Spleen (tissue), 7 donors: ENCODE measurements at regions not wholly inside any gene's neighbourhood (a gene's known extent, or its start where the extent isn't known, plus 50 kb on each side); places are given as distances from the start of the nearest gene placed in this dataset.

Source experiments
- POLR2A ChIP-seq, 3 donors: fragments of 450-650 bp; IDR thresholded peaks; one replicate each; pipeline ENCODE4 v1.5.1; 2017; ENCODE audit warnings: antibody characterized with exemption in 3 of 3, mild to moderate bottlenecking in 1 of 3
- POLR2AphosphoS5 ChIP-seq, 3 donors: sonication (generic); formaldehyde crosslinking; IDR thresholded peaks; one replicate each; pipeline ENCODE4 v1.5.1; 2017; ENCODE audit warnings: antibody characterized with exemption in 3 of 3
- TF ChIP-seq, protein P1 (sequence below), 11 experiments: fragments of 200-600 bp in 7 of 11; fragments of 450-650 bp in 4 of 11; sonication (generic) in 4 of 11; IDR thresholded peaks in 8 of 11; conservative IDR thresholded peaks in 3 of 11; 1 replicate in 7 of 11; 2 replicates in 4 of 11; pipeline versions ENCODE4 v1.4.0 to v1.8.0; 2016 to 2021; ENCODE audit warnings: antibody characterized with exemption in 11 of 11, inconsistent platforms in 4 of 11, mild to moderate bottlenecking in 1 of 11
- donor health status: DM: no; HTN: no; CAD: no; lungs with moderate emphysema.
- donor health status: DM: no; HTN: no; CAD: no.
- donor health status: DM: no; HTN: no; CAD: no.

DNA sequence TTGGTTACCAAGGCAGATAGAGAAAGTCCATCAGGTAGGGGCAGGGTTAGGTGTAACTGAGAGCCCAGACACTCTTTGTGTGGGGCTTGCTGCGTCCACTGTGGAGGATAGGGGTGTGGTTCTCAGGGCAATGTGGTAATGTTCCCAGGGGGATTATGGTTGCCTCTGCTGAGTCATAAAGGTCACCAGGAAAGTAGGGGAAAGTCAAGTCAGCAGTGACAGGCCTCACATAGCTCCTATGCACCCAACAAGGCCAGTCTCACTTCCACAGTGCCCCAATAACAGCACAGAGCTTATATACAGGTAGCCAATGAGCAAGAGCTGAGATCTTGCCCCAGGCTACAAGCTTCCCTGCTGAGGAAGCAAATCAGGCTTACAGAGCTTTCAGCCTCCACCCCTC lies 1438.0 kb upstream of the ZEB2 start:
- TF ChIP-seq POLR2AphosphoS5 (IDR thresholded peaks at IDR 0.05) (no peak), POLR2A (IDR thresholded peaks at IDR 0.05) (no peak)
- TF ChIP-seq, protein P1, sequence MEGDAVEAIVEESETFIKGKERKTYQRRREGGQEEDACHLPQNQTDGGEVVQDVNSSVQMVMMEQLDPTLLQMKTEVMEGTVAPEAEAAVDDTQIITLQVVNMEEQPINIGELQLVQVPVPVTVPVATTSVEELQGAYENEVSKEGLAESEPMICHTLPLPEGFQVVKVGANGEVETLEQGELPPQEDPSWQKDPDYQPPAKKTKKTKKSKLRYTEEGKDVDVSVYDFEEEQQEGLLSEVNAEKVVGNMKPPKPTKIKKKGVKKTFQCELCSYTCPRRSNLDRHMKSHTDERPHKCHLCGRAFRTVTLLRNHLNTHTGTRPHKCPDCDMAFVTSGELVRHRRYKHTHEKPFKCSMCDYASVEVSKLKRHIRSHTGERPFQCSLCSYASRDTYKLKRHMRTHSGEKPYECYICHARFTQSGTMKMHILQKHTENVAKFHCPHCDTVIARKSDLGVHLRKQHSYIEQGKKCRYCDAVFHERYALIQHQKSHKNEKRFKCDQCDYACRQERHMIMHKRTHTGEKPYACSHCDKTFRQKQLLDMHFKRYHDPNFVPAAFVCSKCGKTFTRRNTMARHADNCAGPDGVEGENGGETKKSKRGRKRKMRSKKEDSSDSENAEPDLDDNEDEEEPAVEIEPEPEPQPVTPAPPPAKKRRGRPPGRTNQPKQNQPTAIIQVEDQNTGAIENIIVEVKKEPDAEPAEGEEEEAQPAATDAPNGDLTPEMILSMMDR (IDR thresholded peaks at IDR 0.05 in 8 of 11, conservative IDR thresholded peaks at IDR 0.05 in 3 of 11): no peak
